ENCODE measurements at regions not wholly inside any gene's neighbourhood (a gene's known extent, or its start where the extent isn't known, plus 50 kb on each side); places are given as distances from the start of the nearest gene placed in this dataset.

GRCh38 chr20:40443753-40444152 lies 245.3 kb downstream of the MAFB start:
- DNase-seq, result no peak

GRCh38 chr20:40442181-40442963 lies 246.7 kb downstream of the MAFB start:
- no peak for DNase-seq

GRCh38 chr20:40441771-40442170 lies 247.3 kb downstream of the MAFB start:
- no peak for DNase-seq

- no peak for DNase-seq
These were observed 250.7 kb downstream of the MAFB start for GRCh38 chr20:40438161-40438830.

GRCh38 chr20:40436011-40436410 lies 253.0 kb downstream of the MAFB start:
- DNase-seq, result no peak

GRCh38 chr20:40435146-40435895 lies 253.7 kb downstream of the MAFB start:
- no peak for DNase-seq

- no peak for DNase-seq
These were observed 254.9 kb downstream of the MAFB start for GRCh38 chr20:40434122-40434521.

- DNase-seq, result no peak
These were observed 255.6 kb downstream of the MAFB start for GRCh38 chr20:40433341-40433861.

- DNase-seq, result no peak
These were observed 257.4 kb downstream of the MAFB start for GRCh38 chr20:40431611-40432010.

GRCh38 chr20:40431112-40431511 lies 257.9 kb downstream of the MAFB start:
- DNase-seq, result no peak

- DNase-seq, result no peak
These were observed 262.0 kb downstream of the MAFB start for GRCh38 chr20:40427026-40427425.

GRCh38 chr20:40424695-40425094 lies 264.3 kb downstream of the MAFB start:
- DNase-seq, result no peak

- DNase-seq, result no peak
These were observed 266.4 kb downstream of the MAFB start for GRCh38 chr20:40422656-40423055.

- DNase-seq, result no peak
These were observed 272.8 kb downstream of the MAFB start for GRCh38 chr20:40416274-40416673.

GRCh38 chr20:40414843-40415615 lies 274.0 kb downstream of the MAFB start:
- DNase-seq, result no peak

GRCh38 chr20:40410028-40410427 lies 279.0 kb downstream of the MAFB start:
- DNase-seq, result no peak

- no peak for DNase-seq
These were observed 291.6 kb downstream of the MAFB start for GRCh38 chr20:40397467-40397866.

GRCh38 chr20:40393197-40394079 lies 295.6 kb downstream of the MAFB start:
- DNase-seq, result no peak

GRCh38 chr20:40390654-40391053 lies 298.4 kb downstream of the MAFB start:
- DNase-seq, result no peak

GRCh38 chr20:40370800-40371199 lies 318.2 kb downstream of the MAFB start:
- no peak for DNase-seq

GRCh38 chr20:40368876-40369275 lies 320.2 kb downstream of the MAFB start:
- no peak for DNase-seq

- DNase-seq, result no peak
These were observed 327.1 kb downstream of the MAFB start for GRCh38 chr20:40361916-40362315.
